ENCODE measurements at regions not wholly inside any gene's neighbourhood (a gene's known extent, or its start where the extent isn't known, plus 50 kb on each side); places are given as distances from the start of the nearest gene placed in this dataset.

GRCh38 chr11:13225038-13226001, 52.3 kb upstream of the BMAL1 start:
- H3K27ac Mint-ChIP-seq: no peak overlapping the region
- H3K4me3 Mint-ChIP-seq: no peak overlapping the region
- H3K36me3 Mint-ChIP-seq (ENCODE audit: low read depth): no peaks in the 10 kb centered on the region

GRCh38 chr11:13227676-13228255, 49.8 kb upstream of the BMAL1 start:
- Mint-ChIP-seq H3K27me3 (ENCODE audit: insufficient read depth) (peaks cover 17% of the 10 kb centered on the region), H3K36me3 (ENCODE audit: low read depth) (no peaks in the 10 kb centered on the region), H3K9me3 (no peaks in the 10 kb centered on the region), H3K27ac (no peak overlapping the region), H3K4me1 (ENCODE audit: low read depth) (no peaks in the 10 kb centered on the region), H3K4me3 (no peak overlapping the region)
- intact Hi-C loops (cut with micrococcal nuclease): no loop called here
- no peak for DNase-seq (ENCODE audit: low spot score)

More at GRCh38 chr11:13225038-13226001, 52.3 kb upstream of the BMAL1 start:
- Mint-ChIP-seq H3K27me3 (ENCODE audit: insufficient read depth) (peaks cover 8% of the 10 kb centered on the region), H3K9me3 (no peaks in the 10 kb centered on the region), H3K4me1 (ENCODE audit: low read depth) (no peaks in the 10 kb centered on the region)
- intact Hi-C loops (cut with micrococcal nuclease): no loop called here
- DNase-seq (ENCODE audit: low spot score): no peak
